IPS-15b (cell line): ENCODE measurements at regions not wholly inside any gene's neighbourhood (a gene's known extent, or its start where the extent isn't known, plus 50 kb on each side); places are given as distances from the start of the nearest gene placed in this dataset.

Source experiments
- H3K27me3 ChIP-seq: one replicate; pipeline ENCODE4 v1.6.1; 2013; ENCODE audit warnings: low read length; ENCODE audit not compliant: control insufficient read depth, insufficient read depth
- H3K36me3 ChIP-seq: one replicate; pipeline ENCODE4 v1.6.1; 2013; ENCODE audit warnings: low read length; ENCODE audit not compliant: control insufficient read depth, insufficient read depth
- H3K4me1 ChIP-seq: one replicate; pipeline ENCODE4 v1.6.1; 2013; ENCODE audit warnings: mild to moderate bottlenecking, low read length; ENCODE audit not compliant: control insufficient read depth, insufficient read depth
- H3K4me3 ChIP-seq: one replicate; pipeline ENCODE4 v1.5.1; 2013; ENCODE audit warnings: low read depth, low read length
- H3K9ac ChIP-seq: one replicate; pipeline ENCODE4 v1.6.1; 2013; ENCODE audit warnings: low read depth, mild to moderate bottlenecking, low read length
- H3K9me3 ChIP-seq: one replicate; pipeline ENCODE4 v1.6.1; 2013; ENCODE audit warnings: mild to moderate bottlenecking, low read length; ENCODE audit not compliant: control insufficient read depth, insufficient read depth

- Histone ChIP-seq H3K27me3 (no peaks in the 10 kb centered on the region), H3K36me3 (no peaks in the 10 kb centered on the region), H3K9me3 (peaks cover 31% of the 10 kb centered on the region)
Measured at GRCh38 chr22:47437636-47438035, 675.2 kb downstream of the TBC1D22A start.

GRCh38 chr22:47437110-47437509 is 674.7 kb downstream of the TBC1D22A start:
- Histone ChIP-seq H3K4me3 (no peak overlapping the region), H3K27me3 (no peaks in the 10 kb centered on the region), H3K9ac (no peak overlapping the region), H3K9me3 (peaks cover 26% of the 10 kb centered on the region), H3K36me3 (no peaks in the 10 kb centered on the region), H3K4me1 (no peaks in the 10 kb centered on the region)

More at GRCh38 chr22:47437636-47438035, 675.2 kb downstream of the TBC1D22A start:
- no peaks in the 10 kb centered on the region for H3K4me1 ChIP-seq
- H3K9ac ChIP-seq, result no peak overlapping the region
- H3K4me3 ChIP-seq, result no peak overlapping the region

GRCh38 chr22:47435826-47436225 is 673.4 kb downstream of the TBC1D22A start:
- Histone ChIP-seq H3K27me3 (no peaks in the 10 kb centered on the region), H3K4me3 (no peak overlapping the region), H3K9me3 (peaks cover 18% of the 10 kb centered on the region)

GRCh38 chr22:47435204-47435487 is 672.7 kb downstream of the TBC1D22A start:
- H3K4me1 ChIP-seq, result no peaks in the 10 kb centered on the region
- H3K36me3 ChIP-seq, result no peaks in the 10 kb centered on the region
- H3K9ac ChIP-seq, result no peak overlapping the region
- H3K27me3 ChIP-seq, result no peaks in the 10 kb centered on the region
- H3K9me3 ChIP-seq, result peaks cover 18% of the 10 kb centered on the region
- no peak overlapping the region for H3K4me3 ChIP-seq

More at GRCh38 chr22:47435826-47436225, 673.4 kb downstream of the TBC1D22A start:
- H3K9ac ChIP-seq, result no peak overlapping the region
- H3K36me3 ChIP-seq, result no peaks in the 10 kb centered on the region
- no peaks in the 10 kb centered on the region for H3K4me1 ChIP-seq

- H3K4me1 ChIP-seq, result no peaks in the 10 kb centered on the region
- H3K27me3 ChIP-seq, result no peaks in the 10 kb centered on the region
- H3K36me3 ChIP-seq, result no peaks in the 10 kb centered on the region
- H3K4me3 ChIP-seq, result no peak overlapping the region
- no peak overlapping the region for H3K9ac ChIP-seq
- peaks cover 18% of the 10 kb centered on the region for H3K9me3 ChIP-seq
Measured at GRCh38 chr22:47434336-47435203, 672.1 kb downstream of the TBC1D22A start.

GRCh38 chr22:47433627-47434026 is 671.2 kb downstream of the TBC1D22A start:
- Histone ChIP-seq H3K27me3 (no peaks in the 10 kb centered on the region), H3K9me3 (peaks cover 17% of the 10 kb centered on the region), H3K4me1 (no peaks in the 10 kb centered on the region), H3K36me3 (no peaks in the 10 kb centered on the region), H3K4me3 (no peak overlapping the region), H3K9ac (no peak overlapping the region)

GRCh38 chr22:47432683-47433082 is 670.2 kb downstream of the TBC1D22A start:
- no peak overlapping the region for H3K9ac ChIP-seq

GRCh38 chr22:47423861-47424820 is 661.7 kb downstream of the TBC1D22A start:
- Histone ChIP-seq H3K4me1 (no peaks in the 10 kb centered on the region), H3K4me3 (no peak overlapping the region), H3K36me3 (peaks cover 3% of the 10 kb centered on the region), H3K9ac (no peak overlapping the region), H3K9me3 (peaks cover 32% of the 10 kb centered on the region), H3K27me3 (no peaks in the 10 kb centered on the region)

More at GRCh38 chr22:47432683-47433082, 670.2 kb downstream of the TBC1D22A start:
- no peaks in the 10 kb centered on the region for H3K27me3 ChIP-seq
- no peaks in the 10 kb centered on the region for H3K4me1 ChIP-seq
- H3K4me3 ChIP-seq, result no peak overlapping the region
- H3K9me3 ChIP-seq, result peaks cover 11% of the 10 kb centered on the region
- no peaks in the 10 kb centered on the region for H3K36me3 ChIP-seq

GRCh38 chr22:47423266-47423665 is 660.8 kb downstream of the TBC1D22A start:
- no peak overlapping the region for H3K4me3 ChIP-seq
- H3K9ac ChIP-seq, result no peak overlapping the region
- peaks cover 34% of the 10 kb centered on the region for H3K9me3 ChIP-seq
- H3K27me3 ChIP-seq, result no peaks in the 10 kb centered on the region
- peaks cover 3% of the 10 kb centered on the region for H3K36me3 ChIP-seq
- H3K4me1 ChIP-seq, result no peaks in the 10 kb centered on the region

GRCh38 chr22:47422736-47423135 is 660.3 kb downstream of the TBC1D22A start:
- Histone ChIP-seq H3K9ac (no peak overlapping the region), H3K27me3 (no peaks in the 10 kb centered on the region), H3K4me3 (no peak overlapping the region), H3K36me3 (peaks cover 3% of the 10 kb centered on the region), H3K9me3 (peaks cover 35% of the 10 kb centered on the region), H3K4me1 (no peaks in the 10 kb centered on the region)

GRCh38 chr22:47421846-47422245 is 659.4 kb downstream of the TBC1D22A start:
- Histone ChIP-seq H3K9ac (no peak overlapping the region), H3K27me3 (no peaks in the 10 kb centered on the region), H3K4me3 (no peak overlapping the region), H3K36me3 (peaks cover 3% of the 10 kb centered on the region), H3K9me3 (peaks cover 43% of the 10 kb centered on the region), H3K4me1 (no peaks in the 10 kb centered on the region)
